PC-9 (cell line): ENCODE measurements at regions not wholly inside any gene's neighbourhood (a gene's known extent, or its start where the extent isn't known, plus 50 kb on each side); places are given as distances from the start of the nearest gene placed in this dataset.

Experiments
- EZH2 ChIP-seq: fragments of 200-600 bp; sonication (generic); IDR thresholded peaks from 2 replicates; pipeline ENCODE4 v1.8.0; 2017; ENCODE audit warnings: antibody characterized with exemption, low read depth
- TF ChIP-seq, protein P1 (sequence below): fragments of 200-600 bp; sonication (generic); conservative IDR thresholded peaks from 2 replicates; pipeline ENCODE4 v1.6.1; 2017; ENCODE audit warnings: mixed run types, antibody characterized with exemption, mild to moderate bottlenecking, moderate library complexity

DNA sequence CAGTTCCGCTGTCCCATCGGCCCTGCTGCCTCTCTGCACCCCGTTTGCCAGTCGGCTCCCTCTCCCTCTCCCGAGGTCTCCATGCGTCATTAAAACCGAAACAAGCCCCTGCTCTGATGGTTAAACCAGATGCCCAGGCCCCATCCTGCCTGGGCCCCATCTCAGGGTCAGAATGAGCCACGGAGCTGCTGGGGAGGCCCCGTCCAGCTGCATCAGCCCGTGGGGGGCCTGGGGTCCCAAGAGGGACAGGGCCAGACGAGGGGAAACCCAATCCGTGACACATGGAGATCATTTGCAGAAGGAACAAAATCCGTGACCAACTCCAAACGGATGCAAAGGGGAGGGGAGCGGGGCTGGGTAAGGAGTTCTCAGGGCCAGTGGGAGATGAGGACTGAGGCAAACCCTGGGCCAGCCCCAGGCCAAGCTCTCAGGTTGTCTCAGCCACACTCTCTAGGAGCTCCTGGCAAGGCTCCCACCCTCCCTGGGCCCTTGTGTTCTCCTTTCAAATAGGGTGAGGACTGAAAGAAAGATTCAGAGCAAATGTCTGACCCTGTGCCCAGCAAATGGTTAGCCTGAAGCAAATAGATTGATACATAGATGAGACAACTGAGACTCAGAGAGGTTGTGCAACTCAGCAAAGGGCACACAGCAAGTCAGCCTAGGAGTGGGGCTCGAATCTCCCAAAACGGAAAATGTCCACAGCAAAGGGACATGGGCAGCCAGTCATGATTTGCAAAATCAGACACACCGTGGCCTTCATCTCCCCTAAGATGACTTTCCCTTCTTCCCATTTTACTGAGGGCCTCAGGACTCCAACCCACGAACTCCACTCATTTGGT is 162.1 kb downstream of the MN1 start:
- TF ChIP-seq, protein P1, sequence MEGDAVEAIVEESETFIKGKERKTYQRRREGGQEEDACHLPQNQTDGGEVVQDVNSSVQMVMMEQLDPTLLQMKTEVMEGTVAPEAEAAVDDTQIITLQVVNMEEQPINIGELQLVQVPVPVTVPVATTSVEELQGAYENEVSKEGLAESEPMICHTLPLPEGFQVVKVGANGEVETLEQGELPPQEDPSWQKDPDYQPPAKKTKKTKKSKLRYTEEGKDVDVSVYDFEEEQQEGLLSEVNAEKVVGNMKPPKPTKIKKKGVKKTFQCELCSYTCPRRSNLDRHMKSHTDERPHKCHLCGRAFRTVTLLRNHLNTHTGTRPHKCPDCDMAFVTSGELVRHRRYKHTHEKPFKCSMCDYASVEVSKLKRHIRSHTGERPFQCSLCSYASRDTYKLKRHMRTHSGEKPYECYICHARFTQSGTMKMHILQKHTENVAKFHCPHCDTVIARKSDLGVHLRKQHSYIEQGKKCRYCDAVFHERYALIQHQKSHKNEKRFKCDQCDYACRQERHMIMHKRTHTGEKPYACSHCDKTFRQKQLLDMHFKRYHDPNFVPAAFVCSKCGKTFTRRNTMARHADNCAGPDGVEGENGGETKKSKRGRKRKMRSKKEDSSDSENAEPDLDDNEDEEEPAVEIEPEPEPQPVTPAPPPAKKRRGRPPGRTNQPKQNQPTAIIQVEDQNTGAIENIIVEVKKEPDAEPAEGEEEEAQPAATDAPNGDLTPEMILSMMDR, result no peak
- no peak for TF ChIP-seq EZH2
